ENCODE measurements at regions not wholly inside any gene's neighbourhood (a gene's known extent, or its start where the extent isn't known, plus 50 kb on each side); places are given as distances from the start of the nearest gene placed in this dataset.
"Not testable (repeated sequence)": the region's sequence is repeated elsewhere in the genome, so short reads cannot be mapped to it uniquely, and the experiment has no call there.

- DNase-seq, result no peak
Observed at GRCh38 chr2:37783545-37783944, 112.1 kb upstream of the CDC42EP3 start.

GRCh38 chr2:37784071-37784758 lies 112.8 kb upstream of the CDC42EP3 start:
- DNase-seq, result no peak

- no peak for DNase-seq
Observed at GRCh38 chr2:37784759-37785149, 113.3 kb upstream of the CDC42EP3 start.

GRCh38 chr2:37786191-37786698 lies 114.8 kb upstream of the CDC42EP3 start:
- no peak for DNase-seq

- DNase-seq, result no peak
Observed at GRCh38 chr2:37786854-37787253, 115.4 kb upstream of the CDC42EP3 start.

- DNase-seq, result no peak
Observed at GRCh38 chr2:37788602-37789209, 117.3 kb upstream of the CDC42EP3 start.

- DNase-seq, result no peak
Observed at GRCh38 chr2:37790019-37790418, 118.6 kb upstream of the CDC42EP3 start.

GRCh38 chr2:37790462-37790861 lies 119.0 kb upstream of the CDC42EP3 start:
- DNase-seq, result no peak

GRCh38 chr2:37792366-37792765 lies 120.9 kb upstream of the CDC42EP3 start:
- DNase-seq, result no peak

- no peak for DNase-seq
Observed at GRCh38 chr2:37793004-37793403, 121.6 kb upstream of the CDC42EP3 start.

- DNase-seq, result no peak
Observed at GRCh38 chr2:37794717-37795116, 123.3 kb upstream of the CDC42EP3 start.

GRCh38 chr2:37795456-37795855 lies 124.0 kb upstream of the CDC42EP3 start:
- DNase-seq, result no peak

- no peak for DNase-seq
Observed at GRCh38 chr2:37795938-37796337, 124.5 kb upstream of the CDC42EP3 start.

- DNase-seq, result no peak
Observed at GRCh38 chr2:37796481-37796880, 125.0 kb upstream of the CDC42EP3 start.

GRCh38 chr2:37797081-37797480 lies 125.6 kb upstream of the CDC42EP3 start:
- no peak for DNase-seq

- DNase-seq, result peak; percentile 33
Observed at GRCh38 chr2:37798315-37799005, 126.6 kb upstream of the RMDN2 start.

- no peak for DNase-seq
Observed at GRCh38 chr2:37800176-37800858, 124.8 kb upstream of the RMDN2 start.

GRCh38 chr2:37802211-37802752 lies 122.8 kb upstream of the RMDN2 start:
- no peak for DNase-seq

GRCh38 chr2:37802899-37803379 lies 122.1 kb upstream of the RMDN2 start:
- DNase-seq, result no peak

- DNase-seq, result not testable (repeated sequence)
Observed at GRCh38 chr2:37806004-37806403, 119.1 kb upstream of the RMDN2 start.

- DNase-seq, result no peak
Observed at GRCh38 chr2:37809525-37809924, 115.6 kb upstream of the RMDN2 start.

- no peak for DNase-seq
Observed at GRCh38 chr2:37809931-37810570, 115.0 kb upstream of the RMDN2 start.

Data from GF-D8 (cell line).